ENCODE measurements at regions not wholly inside any gene's neighbourhood (a gene's known extent, or its start where the extent isn't known, plus 50 kb on each side); places are given as distances from the start of the nearest gene placed in this dataset.
A peak's percentile ranks its signal among the peaks of the same experiment; 100 is the strongest.
"Not testable (repeated sequence)": the region's sequence is repeated elsewhere in the genome, so short reads cannot be mapped to it uniquely, and the experiment has no call there.

GRCh38 chr10:21141946-21142492, 244.9 kb upstream of the NEBL start:
- DNase-seq (ENCODE audit: low spot score), result peak; percentile 52

DNA sequence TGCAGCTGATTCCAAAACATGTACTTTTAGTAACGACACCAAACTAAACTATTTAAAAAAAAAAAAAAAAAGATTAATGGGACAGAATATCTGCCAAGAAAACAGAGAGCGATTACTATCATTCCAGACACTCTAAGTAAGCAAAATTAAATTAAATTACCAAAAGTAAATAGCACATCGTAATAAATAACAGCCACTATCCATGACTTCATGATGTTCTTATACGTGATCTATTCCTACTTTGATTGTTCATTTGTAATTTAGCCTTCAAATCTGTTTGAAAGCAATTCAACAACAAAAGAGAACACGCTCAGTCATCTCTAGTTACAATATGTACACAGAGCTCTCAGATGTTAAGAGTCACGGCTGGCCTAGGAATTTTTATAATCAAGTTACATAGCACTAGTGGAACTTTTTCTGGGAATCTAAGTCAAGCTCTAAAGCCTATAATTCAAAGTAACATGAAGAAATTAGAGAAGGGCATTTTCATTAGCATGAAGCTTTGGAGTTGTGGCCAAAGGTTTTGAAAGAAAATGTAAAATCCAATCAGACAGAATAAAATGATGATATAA, 241.7 kb upstream of the NEBL start:
- no peak for DNase-seq (ENCODE audit: low spot score)

GRCh38 chr10:21135023-21135931, 238.2 kb upstream of the NEBL start:
- DNase-seq (ENCODE audit: low spot score), result peak; percentile 51

- no peak for DNase-seq (ENCODE audit: low spot score)
Measured at GRCh38 chr10:21134645-21135022, 237.5 kb upstream of the NEBL start.

DNA sequence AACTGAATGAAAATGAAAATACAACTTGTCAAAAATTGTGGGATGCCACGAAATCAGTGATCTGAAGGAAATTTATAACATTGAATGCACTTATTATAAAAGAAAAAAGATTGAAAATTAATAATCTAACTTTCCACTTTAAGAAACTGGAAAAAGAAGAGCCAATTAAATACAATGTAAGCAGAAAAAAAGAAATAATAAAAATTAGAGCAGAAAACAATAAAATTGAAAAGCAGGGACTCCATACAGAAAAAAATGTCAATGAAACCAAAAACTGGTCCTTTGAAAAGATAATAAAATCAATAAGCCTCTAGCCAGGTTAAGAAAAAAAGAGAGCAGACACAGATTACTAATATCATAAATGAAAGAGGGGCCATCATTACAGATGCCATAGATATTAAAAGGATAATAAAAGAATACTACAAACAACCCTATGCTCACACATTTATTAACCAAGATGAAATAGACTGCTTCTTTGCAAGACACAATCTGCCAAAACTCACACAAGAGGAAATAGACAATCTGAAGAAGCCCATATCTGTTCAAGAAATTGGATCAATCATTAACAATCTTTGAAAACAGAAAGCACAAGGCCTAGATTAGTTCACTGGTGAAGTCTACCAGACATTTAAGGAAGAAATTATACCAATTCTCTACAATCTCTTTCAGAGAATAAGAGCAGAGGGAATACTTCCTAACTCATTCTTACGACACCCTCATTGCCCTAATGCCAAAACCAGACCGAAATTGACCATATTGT, 233.8 kb upstream of the NEBL start:
- no peak for DNase-seq (ENCODE audit: low spot score)

GRCh38 chr10:21130108-21130507, 233.0 kb upstream of the NEBL start:
- DNase-seq (ENCODE audit: low spot score), result no peak

DNA sequence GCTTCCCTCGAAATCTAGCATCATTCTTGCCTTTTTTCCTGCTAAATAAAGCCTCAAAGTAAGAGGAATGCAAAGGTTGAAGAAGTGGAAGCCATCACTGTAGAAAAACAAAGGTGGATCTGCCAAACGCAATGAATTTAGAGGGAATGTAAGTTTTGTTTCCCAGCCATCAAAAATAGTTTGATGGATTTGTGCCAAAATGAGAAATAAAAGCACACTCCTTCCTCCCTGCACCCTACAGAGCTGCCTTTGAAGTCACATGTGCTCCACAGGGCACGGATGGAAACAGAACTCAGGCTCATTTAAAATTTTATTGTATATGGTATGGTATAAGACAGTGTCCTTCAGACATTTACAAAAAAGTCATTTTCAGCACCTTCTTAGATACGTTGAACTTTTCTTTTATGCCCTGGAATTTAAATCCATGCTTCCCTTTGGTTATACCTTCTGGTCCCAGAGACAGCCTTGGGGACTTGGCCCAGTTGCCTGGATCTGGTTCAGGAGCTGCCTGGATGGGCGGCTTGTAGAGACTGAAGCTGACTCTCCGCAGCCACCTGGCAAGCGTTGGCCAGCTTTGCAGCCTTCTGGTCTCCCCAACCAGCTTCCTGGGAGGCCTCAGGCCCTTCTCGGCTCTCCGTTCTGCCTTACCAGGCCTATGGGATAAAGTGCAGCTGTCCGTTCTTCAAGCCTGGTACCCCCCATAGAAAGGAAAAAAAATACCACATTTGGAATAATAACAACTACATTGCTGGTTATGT, 228.5 kb upstream of the NEBL start:
- no peak for DNase-seq (ENCODE audit: low spot score)

DNA sequence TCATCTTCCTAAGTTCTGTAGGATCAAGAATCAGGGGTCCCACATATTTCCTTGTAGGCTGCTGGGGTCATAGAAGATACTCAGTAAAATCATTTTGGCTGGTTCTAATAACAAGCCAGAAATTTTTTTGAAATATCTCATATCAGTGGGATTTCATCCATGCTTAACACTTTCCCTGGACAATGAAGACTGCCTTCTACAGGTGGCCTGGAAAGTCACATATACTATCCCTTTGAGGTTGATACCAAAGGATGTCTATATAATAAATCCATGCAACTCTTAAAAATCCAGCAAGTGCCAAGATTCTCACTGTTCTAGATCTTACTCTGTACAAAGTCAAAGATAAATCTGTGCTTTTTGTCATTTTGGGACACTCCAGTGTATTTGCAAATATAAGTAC, 225.8 kb upstream of the NEBL start:
- no peak for DNase-seq (ENCODE audit: low spot score)

- DNase-seq (ENCODE audit: low spot score), result not testable (repeated sequence)
Measured at GRCh38 chr10:21121822-21122221, 224.7 kb upstream of the NEBL start.

GRCh38 chr10:21114683-21115082, 217.6 kb upstream of the NEBL start:
- DNase-seq (ENCODE audit: low spot score), result no peak

DNA sequence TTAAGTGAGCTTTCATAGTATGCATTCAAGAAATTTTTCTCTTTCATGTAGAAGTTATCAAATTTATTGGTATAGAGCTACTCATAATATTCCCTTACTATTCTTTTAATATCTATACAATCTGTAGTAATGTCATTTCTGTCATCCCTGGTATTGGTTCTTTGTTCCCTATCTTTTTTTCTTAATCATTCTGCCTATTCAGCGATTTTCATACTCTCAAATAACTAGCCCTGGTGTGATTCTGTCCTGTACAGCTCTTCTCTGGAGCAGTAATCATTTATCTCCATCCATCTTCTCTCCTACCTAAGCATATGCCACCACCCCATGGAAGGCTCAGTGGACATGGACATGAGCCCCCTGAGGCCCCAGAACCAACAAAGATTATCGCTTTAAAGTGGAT, 213.2 kb upstream of the NEBL start:
- no peak for DNase-seq (ENCODE audit: low spot score)

GRCh38 chr10:21106931-21107330, 209.8 kb upstream of the NEBL start:
- not testable (repeated sequence) for DNase-seq (ENCODE audit: low spot score)

DNA sequence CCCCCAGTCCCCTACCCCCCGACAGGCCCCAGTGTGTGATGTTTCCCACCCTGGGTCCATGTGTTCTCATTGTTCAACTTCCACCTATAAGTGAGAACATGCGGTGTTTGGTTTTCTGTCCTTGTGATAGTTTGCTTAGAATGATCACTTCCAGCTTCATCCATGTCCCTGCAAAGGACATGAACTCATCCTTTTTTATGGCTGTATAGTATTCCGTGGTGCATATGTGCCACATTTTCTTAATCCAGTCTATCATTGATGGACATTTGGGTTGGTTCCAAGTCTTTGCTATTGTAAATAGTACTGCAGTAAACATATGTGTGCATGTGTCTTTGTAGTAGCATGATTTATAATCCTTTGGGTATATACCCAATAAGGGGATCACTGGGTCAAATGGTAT, 208.2 kb upstream of the NEBL start:
- DNase-seq (ENCODE audit: low spot score), result not testable (repeated sequence)

- no peak for DNase-seq (ENCODE audit: low spot score)
Measured at GRCh38 chr10:21100871-21101514, 203.9 kb upstream of the NEBL start.

- DNase-seq (ENCODE audit: low spot score), result no peak
Measured at GRCh38 chr10:21100190-21100589, 203.1 kb upstream of the NEBL start.

DNA sequence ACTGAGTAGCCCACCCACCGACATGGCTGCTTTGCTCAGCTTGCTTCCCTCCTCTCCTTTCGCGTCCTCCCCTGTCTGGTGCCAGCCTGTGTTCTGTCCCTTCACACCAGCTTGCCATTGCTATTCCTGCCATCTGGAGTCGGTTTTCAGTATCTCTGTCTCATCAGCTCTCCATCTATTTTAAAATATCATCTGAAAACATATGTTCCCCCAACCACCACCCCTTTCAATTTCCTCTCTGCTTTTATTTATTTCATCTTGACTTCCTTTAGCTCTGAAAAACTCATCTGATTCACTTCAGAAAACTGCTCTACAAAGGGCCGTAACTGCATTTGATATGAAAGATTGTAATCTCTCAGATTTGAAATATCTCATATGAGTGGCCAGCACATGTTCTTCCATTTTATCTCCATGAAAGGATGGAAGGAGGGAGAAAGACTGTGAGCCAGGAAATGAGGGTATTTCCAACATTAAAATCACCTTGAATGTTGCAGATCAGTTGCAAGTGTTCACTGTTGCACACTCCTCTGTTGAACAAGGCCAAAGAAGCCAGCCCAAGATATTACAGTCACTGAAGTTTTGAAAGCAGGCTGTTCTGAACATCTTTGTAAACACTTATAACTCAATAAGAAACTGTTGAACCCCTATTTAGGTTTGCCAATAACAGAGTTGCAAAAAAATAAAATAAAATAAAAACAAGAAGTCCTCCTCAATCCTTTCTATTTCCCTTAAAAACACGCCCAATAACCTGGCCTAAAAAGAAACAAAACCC, 202.4 kb upstream of the NEBL start:
- DNase-seq (ENCODE audit: low spot score), result no peak

DNA sequence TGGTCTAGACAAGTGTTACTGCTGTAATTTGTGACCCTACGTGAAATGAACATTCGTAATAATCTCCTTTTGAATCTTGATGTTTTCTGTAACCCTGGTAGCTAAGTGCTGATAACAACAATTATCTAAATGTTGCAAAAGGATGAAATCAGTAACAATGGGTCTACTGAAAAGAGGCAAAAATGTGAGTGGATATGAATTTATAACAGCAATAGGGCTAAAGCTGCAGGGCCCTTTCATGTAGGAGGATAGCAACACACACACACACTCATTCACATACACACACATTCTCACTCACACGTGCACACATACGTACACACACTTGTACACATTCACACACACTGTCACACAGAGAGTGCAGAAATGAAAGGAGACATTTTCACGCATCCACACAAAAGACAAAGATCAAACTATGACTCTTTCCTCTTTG, 200.8 kb upstream of the NEBL start:
- DNase-seq (ENCODE audit: low spot score), result no peak

- no peak for DNase-seq (ENCODE audit: low spot score)
Measured at GRCh38 chr10:21095494-21096055, 198.5 kb upstream of the NEBL start.

GRCh38 chr10:21095073-21095472, 198.0 kb upstream of the NEBL start:
- no peak for DNase-seq (ENCODE audit: low spot score)

All from pons (tissue), 1 donor.